GM12875 (cell line): ENCODE measurements at regions not wholly inside any gene's neighbourhood (a gene's known extent, or its start where the extent isn't known, plus 50 kb on each side); places are given as distances from the start of the nearest gene placed in this dataset.

ENCODE experiments used
- H3K4me3 ChIP-seq: one replicate; pipeline ENCODE4 v1.5.1; 2011; ENCODE audit warnings: low read depth, low read length, control low read depth
- CTCF ChIP-seq: IDR thresholded peaks from 2 replicates; pipeline ENCODE4 v1.5.1; 2011; ENCODE audit warnings: low read depth, mild to moderate bottlenecking, control low read depth, inconsistent platforms, low read length, moderate library complexity, borderline replicate concordance; ENCODE audit not compliant: insufficient read depth

GRCh38 chr5:29380029-29380428 lies 1813.5 kb upstream of the CDH6 start:
- no peak for TF ChIP-seq CTCF

GRCh38 chr5:29379619-29380018 lies 1813.9 kb upstream of the CDH6 start:
- TF ChIP-seq CTCF = no peak
- no peak overlapping the region for H3K4me3 ChIP-seq

More at GRCh38 chr5:29380029-29380428, 1813.5 kb upstream of the CDH6 start:
- H3K4me3 ChIP-seq = no peak overlapping the region

- TF ChIP-seq CTCF = no peak
- H3K4me3 ChIP-seq = no peak overlapping the region
Observed at GRCh38 chr5:29378104-29378503, 1815.4 kb upstream of the CDH6 start.

- no peak for TF ChIP-seq CTCF
- H3K4me3 ChIP-seq = no peak overlapping the region
Observed at GRCh38 chr5:29370248-29370647, 1823.2 kb upstream of the CDH6 start.

GRCh38 chr5:29367176-29367833 lies 1826.2 kb upstream of the CDH6 start:
- H3K4me3 ChIP-seq = no peak overlapping the region
- TF ChIP-seq CTCF = no peak

GRCh38 chr5:29351170-29351569 lies 1842.3 kb upstream of the CDH6 start:
- TF ChIP-seq CTCF = no peak
- no peak overlapping the region for H3K4me3 ChIP-seq

GRCh38 chr5:29337030-29337429 lies 1856.5 kb upstream of the CDH6 start:
- H3K4me3 ChIP-seq = no peak overlapping the region
- TF ChIP-seq CTCF = no peak
